CMK (cell line): ENCODE measurements at regions not wholly inside any gene's neighbourhood (a gene's known extent, or its start where the extent isn't known, plus 50 kb on each side); places are given as distances from the start of the nearest gene placed in this dataset.
"Not testable (repeated sequence)": the region's sequence is repeated elsewhere in the genome, so short reads cannot be mapped to it uniquely, and the experiment has no call there.

Source experiments
- DNase-seq: peaks from one replicate; pipeline ENCODE4 v3.0.0-alpha.2; 2010; ENCODE audit warnings: low read depth

DNA sequence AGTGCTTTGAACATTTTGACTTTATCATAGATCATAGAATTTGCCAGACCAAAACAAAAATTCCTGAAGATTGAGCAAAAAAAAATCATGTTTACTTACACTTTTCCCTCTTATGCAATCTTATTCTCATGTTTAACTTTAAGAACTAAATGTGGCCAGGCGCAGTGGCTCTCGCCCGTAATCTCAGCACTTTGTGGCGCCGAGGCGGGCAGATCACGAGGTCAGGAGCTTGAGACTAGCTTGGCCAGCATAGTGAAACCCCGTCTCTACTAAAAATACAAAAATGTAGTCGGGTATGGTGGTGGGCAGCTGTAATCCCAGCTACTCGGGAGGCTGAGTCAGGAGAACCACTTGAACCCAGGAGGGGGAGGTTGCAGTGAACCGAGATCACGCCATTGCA lies 227.9 kb upstream of the KYNU start:
- no peak for DNase-seq

GRCh38 chr2:142642650-142643049 lies 234.8 kb upstream of the KYNU start:
- DNase-seq = no peak

GRCh38 chr2:142629193-142629592 lies 248.3 kb upstream of the KYNU start:
- no peak for DNase-seq

- no peak for DNase-seq
Observed at GRCh38 chr2:142621287-142621686, 256.2 kb upstream of the KYNU start.

DNA sequence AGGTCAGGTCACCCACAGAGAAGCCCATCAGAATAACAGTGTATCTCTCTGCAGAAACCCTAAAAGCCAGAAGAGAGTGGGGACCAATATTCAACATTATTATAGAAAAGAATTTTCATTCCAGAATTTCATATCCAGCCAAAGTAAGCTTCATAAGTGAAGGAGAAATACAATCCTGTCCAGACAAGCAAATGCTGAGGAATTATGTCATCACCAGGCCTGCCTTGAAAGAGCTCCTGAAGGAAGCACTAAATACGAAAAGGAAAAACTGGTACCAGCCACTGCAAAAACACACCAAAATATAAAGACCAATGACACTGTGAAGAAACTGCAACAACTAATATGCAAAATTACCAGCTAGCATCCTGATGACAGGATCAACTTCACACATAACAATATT lies 260.0 kb upstream of the KYNU start:
- DNase-seq = no peak

GRCh38 chr2:142615876-142616275 lies 261.6 kb upstream of the KYNU start:
- no peak for DNase-seq

- DNase-seq = not testable (repeated sequence)
Observed at GRCh38 chr2:142613193-142613592, 264.3 kb upstream of the KYNU start.

DNA sequence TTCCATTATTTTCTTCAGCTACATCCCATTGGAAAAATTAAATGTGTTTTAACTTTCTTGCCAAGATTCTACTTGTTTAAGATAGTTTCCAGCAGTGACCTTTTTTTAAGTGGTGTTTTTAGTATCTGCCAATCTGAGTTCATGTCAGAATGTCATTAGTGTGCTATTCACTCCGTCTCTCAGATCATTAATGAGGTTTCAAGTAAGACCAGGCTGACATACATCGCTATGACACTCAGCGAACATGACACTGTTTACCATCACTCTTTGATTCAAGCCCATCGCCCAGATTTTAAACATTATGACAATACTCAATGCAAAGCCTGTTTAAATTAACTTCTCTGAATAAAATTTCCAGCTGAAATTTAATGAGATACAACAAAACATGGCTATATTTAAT lies 272.0 kb upstream of the KYNU start:
- no peak for DNase-seq

GRCh38 chr2:142603759-142604158 lies 273.7 kb upstream of the KYNU start:
- no peak for DNase-seq

GRCh38 chr2:142602418-142602989 lies 275.0 kb upstream of the KYNU start:
- DNase-seq = no peak

DNA sequence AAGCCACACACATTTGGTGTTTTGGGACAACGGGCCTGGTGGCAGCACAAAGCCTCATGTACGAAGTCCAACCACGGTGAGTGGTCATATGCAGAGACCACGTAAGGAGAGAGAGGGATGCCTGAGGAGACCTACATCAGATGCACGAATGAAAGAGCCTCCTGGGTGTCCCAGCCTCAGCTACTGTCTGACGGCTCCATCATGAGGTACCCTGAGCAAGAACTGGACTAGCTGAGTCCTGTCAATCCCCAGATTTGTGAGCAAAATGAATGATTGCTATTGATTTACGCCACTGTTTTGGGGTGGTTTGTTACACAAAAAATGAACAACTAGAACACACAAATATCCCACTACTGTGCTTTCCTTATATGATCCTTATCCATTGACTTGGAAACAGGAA lies 275.7 kb upstream of the KYNU start:
- no peak for DNase-seq

DNA sequence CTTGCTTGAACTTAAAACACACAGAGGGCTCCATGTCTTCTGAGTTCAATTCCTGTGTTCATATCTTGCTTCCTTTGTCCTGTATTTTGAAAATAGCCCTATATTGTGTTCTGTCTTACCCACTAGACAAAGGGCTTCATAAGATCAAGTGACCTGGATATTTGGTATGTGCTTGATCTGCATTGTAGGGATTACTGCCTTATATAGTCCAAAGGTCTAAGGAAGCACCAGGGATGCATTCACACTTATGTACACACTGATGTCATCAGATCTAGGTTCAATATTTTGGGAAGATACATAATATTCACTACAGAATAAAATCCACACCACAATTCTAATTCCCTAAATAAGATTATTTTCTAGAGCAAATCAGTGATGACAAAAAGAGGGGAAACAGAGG lies 278.0 kb upstream of the KYNU start:
- DNase-seq = no peak

GRCh38 chr2:142598846-142599245 lies 278.6 kb upstream of the KYNU start:
- DNase-seq = no peak

GRCh38 chr2:142596334-142597088 lies 281.0 kb upstream of the KYNU start:
- DNase-seq = no peak

GRCh38 chr2:142594935-142595334 lies 282.5 kb upstream of the KYNU start:
- no peak for DNase-seq

DNA sequence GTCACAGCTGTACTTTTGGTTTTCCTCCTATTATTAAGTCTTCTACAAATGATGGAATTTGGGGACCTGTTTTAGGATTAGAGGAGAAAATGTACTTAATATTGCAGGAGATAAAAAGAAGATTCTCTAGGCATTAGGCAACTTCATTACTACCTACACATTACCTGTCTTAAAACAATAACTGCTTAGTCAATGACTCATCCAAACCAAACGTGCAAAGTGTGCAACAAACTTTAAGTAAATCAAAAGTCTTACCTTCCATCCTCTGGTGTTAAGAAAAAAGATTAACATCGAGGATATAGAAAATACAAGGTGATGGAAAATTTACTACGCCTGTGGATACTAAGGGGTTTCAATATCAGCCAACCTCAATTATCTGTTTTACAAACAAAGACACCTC lies 285.3 kb upstream of the KYNU start:
- no peak for DNase-seq

DNA sequence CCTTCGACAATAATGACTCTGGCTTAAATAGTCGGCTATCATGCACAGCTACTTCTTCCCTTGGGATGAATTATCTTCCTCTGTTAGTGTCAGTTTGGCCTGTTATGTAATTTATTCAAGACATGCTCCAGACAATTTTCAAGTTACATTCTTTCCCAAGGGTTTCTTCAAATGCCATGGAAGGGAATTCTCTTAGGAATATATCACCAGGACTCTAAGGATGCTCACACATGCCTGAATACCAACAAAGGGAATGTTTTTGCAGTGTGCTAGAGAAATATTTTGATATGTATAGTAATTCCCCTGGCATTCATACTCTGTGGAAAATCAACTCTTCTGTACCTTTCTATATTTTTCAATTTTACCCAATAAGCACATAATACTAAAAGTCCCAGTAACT lies 286.0 kb upstream of the KYNU start:
- no peak for DNase-seq

GRCh38 chr2:142588269-142588668 lies 289.2 kb upstream of the KYNU start:
- DNase-seq = no peak

- DNase-seq = no peak
Observed at GRCh38 chr2:142586693-142587580, 290.5 kb upstream of the KYNU start.

- no peak for DNase-seq
Observed at GRCh38 chr2:142585785-142586184, 291.7 kb upstream of the KYNU start.

- no peak for DNase-seq
Observed at GRCh38 chr2:142582317-142582716, 295.1 kb upstream of the KYNU start.

GRCh38 chr2:142581491-142581890 lies 296.0 kb upstream of the KYNU start:
- no peak for DNase-seq

DNA sequence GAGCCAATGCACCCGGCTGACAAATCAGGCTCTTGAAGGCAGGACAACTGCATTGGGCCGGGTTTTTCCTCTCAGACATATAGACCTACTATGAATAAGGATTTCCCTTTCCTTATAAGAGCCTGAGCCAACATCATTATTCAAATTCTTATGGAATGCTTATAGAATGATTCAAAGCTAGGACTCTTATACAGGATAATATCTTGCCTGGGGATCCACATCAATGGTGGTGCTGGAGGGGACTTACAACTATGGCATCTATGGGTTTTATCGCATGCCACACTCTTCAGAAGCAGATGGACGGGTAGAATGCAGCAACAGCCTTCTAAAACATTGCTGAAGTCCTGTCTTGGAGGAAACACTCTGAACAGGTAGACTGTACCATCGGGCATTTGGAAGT lies 296.8 kb upstream of the KYNU start:
- DNase-seq = no peak
